ENCODE measurements at regions not wholly inside any gene's neighbourhood (a gene's known extent, or its start where the extent isn't known, plus 50 kb on each side); places are given as distances from the start of the nearest gene placed in this dataset.

- Mint-ChIP-seq H3K4me3 (no peak overlapping the region), H3K4me1 (ENCODE audit: low read depth) (no peaks in the 10 kb centered on the region), H3K9me3 (no peaks in the 10 kb centered on the region), H3K27ac (no peak overlapping the region), H3K36me3 (ENCODE audit: low read depth) (no peaks in the 10 kb centered on the region), H3K27me3 (ENCODE audit: low read depth) (peaks cover 20% of the 10 kb centered on the region)
- no peak for DNase-seq
- intact Hi-C loops (cut with micrococcal nuclease) = no loop called here
- CTCF ChIA-PET = no interaction called here
These were observed 519.8 kb downstream of the BRD1 start for GRCh38 chr22:49307870-49308269.

- Mint-ChIP-seq H3K4me1 (ENCODE audit: low read depth) (no peaks in the 10 kb centered on the region), H3K27ac (no peak overlapping the region), H3K27me3 (ENCODE audit: low read depth) (peaks cover 21% of the 10 kb centered on the region), H3K4me3 (no peak overlapping the region), H3K9me3 (no peaks in the 10 kb centered on the region), H3K36me3 (ENCODE audit: low read depth) (no peaks in the 10 kb centered on the region)
- intact Hi-C loops (cut with micrococcal nuclease) = no loop called here
- no peak for DNase-seq
- CTCF ChIA-PET = interaction anchor here (0.5 kb wide), 1 partner anchor 274 kb away, joined by 3 read pairs; no protein-coding TSS in a partner anchor
These were observed 520.2 kb downstream of the BRD1 start for GRCh38 chr22:49307481-49307830.

- Mint-ChIP-seq H3K27ac (no peak overlapping the region), H3K9me3 (no peaks in the 10 kb centered on the region), H3K27me3 (ENCODE audit: low read depth) (peaks cover 22% of the 10 kb centered on the region), H3K4me3 (no peak overlapping the region), H3K4me1 (ENCODE audit: low read depth) (no peaks in the 10 kb centered on the region), H3K36me3 (ENCODE audit: low read depth) (no peaks in the 10 kb centered on the region)
- intact Hi-C loops (cut with micrococcal nuclease) = no loop called here
- DNase-seq = no peak
- CTCF ChIA-PET = interaction anchor here (0.5 kb wide), 1 partner anchor 273 kb away, joined by 3 read pairs; no protein-coding TSS in a partner anchor
These were observed 520.8 kb downstream of the BRD1 start for GRCh38 chr22:49306632-49307480.

GRCh38 chr22:49305966-49306631 is 521.6 kb downstream of the BRD1 start:
- Mint-ChIP-seq H3K36me3 (ENCODE audit: low read depth) (no peaks in the 10 kb centered on the region), H3K27me3 (ENCODE audit: low read depth) (peaks cover 22% of the 10 kb centered on the region), H3K4me3 (no peak overlapping the region), H3K27ac (no peak overlapping the region), H3K4me1 (ENCODE audit: low read depth) (no peaks in the 10 kb centered on the region), H3K9me3 (no peaks in the 10 kb centered on the region)
- CTCF ChIA-PET = interaction anchor here (0.6 to 1.8 kb wide), 3 partner anchors 34 to 259 kb away, joined by 3 to 14 read pairs (median 3); no protein-coding TSS in a partner anchor
- no peak for DNase-seq
- intact Hi-C loops (cut with micrococcal nuclease) = loop anchor here (2.0 kb wide), 1 partner anchor 259 kb away; no protein-coding TSS in a partner anchor

GRCh38 chr22:49305214-49305965 is 522.3 kb downstream of the BRD1 start:
- H3K4me1 Mint-ChIP-seq (ENCODE audit: low read depth) = no peaks in the 10 kb centered on the region
- CTCF ChIA-PET = interaction anchor here (0.6 to 1.8 kb wide), 9 partner anchors 10 to 522 kb away, joined by 3 to 14 read pairs (median 3); no protein-coding TSS in a partner anchor
- H3K4me3 Mint-ChIP-seq = no peak overlapping the region
- intact Hi-C loops (cut with micrococcal nuclease) = loop anchor here (2.0 kb wide), 1 partner anchor 259 kb away; no protein-coding TSS in a partner anchor
- H3K27ac Mint-ChIP-seq = no peak overlapping the region
- H3K27me3 Mint-ChIP-seq (ENCODE audit: low read depth) = peaks cover 22% of the 10 kb centered on the region
- H3K36me3 Mint-ChIP-seq (ENCODE audit: low read depth) = no peaks in the 10 kb centered on the region
- DNase-seq = peak; percentile 70
- H3K9me3 Mint-ChIP-seq = no peaks in the 10 kb centered on the region

GRCh38 chr22:49303781-49304461 is 523.8 kb downstream of the BRD1 start:
- H3K27ac Mint-ChIP-seq = no peak overlapping the region
- no peak for DNase-seq
- H3K4me3 Mint-ChIP-seq = no peak overlapping the region
- H3K36me3 Mint-ChIP-seq (ENCODE audit: low read depth) = no peaks in the 10 kb centered on the region
- peaks cover 22% of the 10 kb centered on the region for H3K27me3 Mint-ChIP-seq (ENCODE audit: low read depth)
- intact Hi-C loops (cut with micrococcal nuclease) = loop anchor here (2.0 kb wide), 1 partner anchor 257 kb away; no protein-coding TSS in a partner anchor
- CTCF ChIA-PET = interaction anchor here (1.0 to 1.8 kb wide), 3 partner anchors 17 to 422 kb away, joined by 5 to 14 read pairs (median 5); no protein-coding TSS in a partner anchor
- H3K9me3 Mint-ChIP-seq = no peaks in the 10 kb centered on the region
- H3K4me1 Mint-ChIP-seq (ENCODE audit: low read depth) = no peaks in the 10 kb centered on the region

GRCh38 chr22:49303061-49303735 is 524.5 kb downstream of the BRD1 start:
- DNase-seq = no peak
- Mint-ChIP-seq H3K4me1 (ENCODE audit: low read depth) (no peaks in the 10 kb centered on the region), H3K4me3 (no peak overlapping the region), H3K27ac (no peak overlapping the region), H3K9me3 (no peaks in the 10 kb centered on the region), H3K27me3 (ENCODE audit: low read depth) (peaks cover 18% of the 10 kb centered on the region), H3K36me3 (ENCODE audit: low read depth) (no peaks in the 10 kb centered on the region)
- intact Hi-C loops (cut with micrococcal nuclease) = no loop called here
- CTCF ChIA-PET = no interaction called here

GRCh38 chr22:49302530-49302929 is 525.1 kb downstream of the BRD1 start:
- CTCF ChIA-PET = no interaction called here
- no peak overlapping the region for H3K4me3 Mint-ChIP-seq
- H3K9me3 Mint-ChIP-seq = no peaks in the 10 kb centered on the region
- H3K4me1 Mint-ChIP-seq (ENCODE audit: low read depth) = no peaks in the 10 kb centered on the region
- DNase-seq = no peak
- no peak overlapping the region for H3K27ac Mint-ChIP-seq
- H3K27me3 Mint-ChIP-seq (ENCODE audit: low read depth) = peaks cover 13% of the 10 kb centered on the region
- H3K36me3 Mint-ChIP-seq (ENCODE audit: low read depth) = no peaks in the 10 kb centered on the region
- intact Hi-C loops (cut with micrococcal nuclease) = no loop called here

- CTCF ChIA-PET = no interaction called here
- H3K27ac Mint-ChIP-seq = no peak overlapping the region
- no peak overlapping the region for H3K4me3 Mint-ChIP-seq
- no peak for DNase-seq
- no peaks in the 10 kb centered on the region for H3K4me1 Mint-ChIP-seq (ENCODE audit: low read depth)
- no peaks in the 10 kb centered on the region for H3K9me3 Mint-ChIP-seq
- intact Hi-C loops (cut with micrococcal nuclease) = no loop called here
- peaks cover 12% of the 10 kb centered on the region for H3K27me3 Mint-ChIP-seq (ENCODE audit: low read depth)
- no peaks in the 10 kb centered on the region for H3K36me3 Mint-ChIP-seq (ENCODE audit: low read depth)
These were observed 525.6 kb downstream of the BRD1 start for GRCh38 chr22:49302150-49302460.

GRCh38 chr22:49301398-49302149 is 526.1 kb downstream of the BRD1 start:
- Mint-ChIP-seq H3K4me1 (ENCODE audit: low read depth) (no peaks in the 10 kb centered on the region), H3K27me3 (ENCODE audit: low read depth) (peaks cover 12% of the 10 kb centered on the region), H3K27ac (no peak overlapping the region), H3K9me3 (no peaks in the 10 kb centered on the region), H3K36me3 (ENCODE audit: low read depth) (no peaks in the 10 kb centered on the region), H3K4me3 (no peak overlapping the region)
- CTCF ChIA-PET = no interaction called here
- intact Hi-C loops (cut with micrococcal nuclease) = no loop called here
- DNase-seq = no peak

- H3K4me3 Mint-ChIP-seq = no peak overlapping the region
- no peaks in the 10 kb centered on the region for H3K4me1 Mint-ChIP-seq (ENCODE audit: low read depth)
- intact Hi-C loops (cut with micrococcal nuclease) = no loop called here
- CTCF ChIA-PET = no interaction called here
- H3K27me3 Mint-ChIP-seq (ENCODE audit: low read depth) = peaks cover 12% of the 10 kb centered on the region
- no peak for DNase-seq
- H3K27ac Mint-ChIP-seq = no peak overlapping the region
- H3K36me3 Mint-ChIP-seq (ENCODE audit: low read depth) = no peaks in the 10 kb centered on the region
- H3K9me3 Mint-ChIP-seq = no peaks in the 10 kb centered on the region
These were observed 526.7 kb downstream of the BRD1 start for GRCh38 chr22:49300951-49301397.

All from activated naive CD4-positive, alpha-beta T cell treated with anti-CD3 and anti-CD28 coated beads for 36 hours (primary cell).